ENCODE measurements at regions not wholly inside any gene's neighbourhood (a gene's known extent, or its start where the extent isn't known, plus 50 kb on each side); places are given as distances from the start of the nearest gene placed in this dataset.

DNA sequence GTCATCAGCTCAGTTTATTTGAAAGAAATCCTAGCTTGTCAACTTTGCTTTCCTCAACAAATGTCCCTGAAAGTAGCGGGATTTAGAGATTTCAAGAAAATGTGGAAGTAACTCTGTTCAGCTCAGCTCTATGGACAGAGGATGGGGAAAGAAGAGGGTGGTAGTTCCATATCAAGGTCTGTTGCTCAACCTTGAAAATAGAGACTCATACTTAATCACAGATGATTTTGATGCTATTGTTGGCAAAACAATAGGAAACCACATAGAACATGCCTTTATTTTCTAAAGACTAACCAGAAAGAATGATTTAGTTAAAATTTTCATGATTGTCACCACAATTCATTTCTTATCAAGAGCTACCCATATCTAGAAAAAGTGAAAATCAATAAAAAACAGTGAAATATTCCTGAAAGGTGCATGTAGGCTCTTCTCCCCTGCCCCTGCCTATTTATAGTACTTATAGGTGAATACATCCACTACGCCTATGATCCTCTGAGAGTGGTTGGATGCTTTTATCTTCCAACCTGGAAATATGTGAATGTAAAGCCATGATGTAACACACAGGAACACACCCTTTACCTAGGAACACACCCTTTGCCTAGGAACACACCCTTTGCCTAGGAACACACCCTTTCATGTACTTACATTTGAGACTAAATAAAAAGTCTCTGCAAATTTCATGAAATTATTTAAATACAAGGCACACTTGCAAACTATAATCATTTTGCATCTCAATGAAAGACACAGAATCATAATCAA, 65.8 kb downstream of the ETAA1 start:
- Histone ChIP-seq H3K9me3 (ENCODE audit: control insufficient read depth in 4 of 4, low read length in 3 of 4) (no peaks in the 10 kb centered on the region), H3K4me3 (ENCODE audit: low read depth in 1 of 3, low read length in 3 of 3) (no peak overlapping the region), H3K9ac (ENCODE audit: low read depth in 1 of 2, low read length in 2 of 2) (no peak overlapping the region), H3K4me1 (ENCODE audit: control insufficient read depth in 4 of 4, insufficient read depth in 4 of 4, low read length in 3 of 4) (no peaks in the 10 kb centered on the region), H3K36me3 (ENCODE audit: control insufficient read depth in 4 of 4, insufficient read depth in 3 of 4, low read depth in 1 of 4, low read length in 3 of 4) (no peaks in the 10 kb centered on the region), H3K27me3 (ENCODE audit: control insufficient read depth in 4 of 4, insufficient read depth in 4 of 4, low read length in 3 of 4) (no peaks in the 10 kb centered on the region), H3K27ac (ENCODE audit: low read depth in 1 of 2, low read length in 2 of 2) (no peak overlapping the region)
- WGBS: 90% methylated on average over 2 of the region's 2 CpGs
- no peak for DNase-seq (ENCODE audit: low spot score)
- TF ChIP-seq YY1 (IDR thresholded peaks at IDR 0.05) (no peak), FOXA2 (IDR thresholded peaks at IDR 0.05) (no peak), RAD21 (IDR thresholded peaks at IDR 0.05) (no peak), GABPA (IDR thresholded peaks at IDR 0.05 in 1 of 2, conservative IDR thresholded peaks at IDR 0.05 in 1 of 2) (no peak), TAF1 (conservative IDR thresholded peaks at IDR 0.05) (no peak), FOXA1 (IDR thresholded peaks at IDR 0.05) (no peak), SP1 (IDR thresholded peaks at IDR 0.05) (no peak), JUND (IDR thresholded peaks at IDR 0.05) (no peak), EGR1 (IDR thresholded peaks at IDR 0.05; ENCODE audit: low read depth in 2 of 2) (no peak), NR2F2 (IDR thresholded peaks at IDR 0.05) (no peak), HNF4A (conservative IDR thresholded peaks at IDR 0.05) (no peak)
- TF ChIP-seq, protein P1, sequence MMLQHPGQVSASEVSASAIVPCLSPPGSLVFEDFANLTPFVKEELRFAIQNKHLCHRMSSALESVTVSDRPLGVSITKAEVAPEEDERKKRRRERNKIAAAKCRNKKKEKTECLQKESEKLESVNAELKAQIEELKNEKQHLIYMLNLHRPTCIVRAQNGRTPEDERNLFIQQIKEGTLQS (IDR thresholded peaks at IDR 0.05): no peak
- TF ChIP-seq, protein P2, sequence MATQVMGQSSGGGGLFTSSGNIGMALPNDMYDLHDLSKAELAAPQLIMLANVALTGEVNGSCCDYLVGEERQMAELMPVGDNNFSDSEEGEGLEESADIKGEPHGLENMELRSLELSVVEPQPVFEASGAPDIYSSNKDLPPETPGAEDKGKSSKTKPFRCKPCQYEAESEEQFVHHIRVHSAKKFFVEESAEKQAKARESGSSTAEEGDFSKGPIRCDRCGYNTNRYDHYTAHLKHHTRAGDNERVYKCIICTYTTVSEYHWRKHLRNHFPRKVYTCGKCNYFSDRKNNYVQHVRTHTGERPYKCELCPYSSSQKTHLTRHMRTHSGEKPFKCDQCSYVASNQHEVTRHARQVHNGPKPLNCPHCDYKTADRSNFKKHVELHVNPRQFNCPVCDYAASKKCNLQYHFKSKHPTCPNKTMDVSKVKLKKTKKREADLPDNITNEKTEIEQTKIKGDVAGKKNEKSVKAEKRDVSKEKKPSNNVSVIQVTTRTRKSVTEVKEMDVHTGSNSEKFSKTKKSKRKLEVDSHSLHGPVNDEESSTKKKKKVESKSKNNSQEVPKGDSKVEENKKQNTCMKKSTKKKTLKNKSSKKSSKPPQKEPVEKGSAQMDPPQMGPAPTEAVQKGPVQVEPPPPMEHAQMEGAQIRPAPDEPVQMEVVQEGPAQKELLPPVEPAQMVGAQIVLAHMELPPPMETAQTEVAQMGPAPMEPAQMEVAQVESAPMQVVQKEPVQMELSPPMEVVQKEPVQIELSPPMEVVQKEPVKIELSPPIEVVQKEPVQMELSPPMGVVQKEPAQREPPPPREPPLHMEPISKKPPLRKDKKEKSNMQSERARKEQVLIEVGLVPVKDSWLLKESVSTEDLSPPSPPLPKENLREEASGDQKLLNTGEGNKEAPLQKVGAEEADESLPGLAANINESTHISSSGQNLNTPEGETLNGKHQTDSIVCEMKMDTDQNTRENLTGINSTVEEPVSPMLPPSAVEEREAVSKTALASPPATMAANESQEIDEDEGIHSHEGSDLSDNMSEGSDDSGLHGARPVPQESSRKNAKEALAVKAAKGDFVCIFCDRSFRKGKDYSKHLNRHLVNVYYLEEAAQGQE (IDR thresholded peaks at IDR 0.05): no peak
- TF ChIP-seq, protein P3, sequence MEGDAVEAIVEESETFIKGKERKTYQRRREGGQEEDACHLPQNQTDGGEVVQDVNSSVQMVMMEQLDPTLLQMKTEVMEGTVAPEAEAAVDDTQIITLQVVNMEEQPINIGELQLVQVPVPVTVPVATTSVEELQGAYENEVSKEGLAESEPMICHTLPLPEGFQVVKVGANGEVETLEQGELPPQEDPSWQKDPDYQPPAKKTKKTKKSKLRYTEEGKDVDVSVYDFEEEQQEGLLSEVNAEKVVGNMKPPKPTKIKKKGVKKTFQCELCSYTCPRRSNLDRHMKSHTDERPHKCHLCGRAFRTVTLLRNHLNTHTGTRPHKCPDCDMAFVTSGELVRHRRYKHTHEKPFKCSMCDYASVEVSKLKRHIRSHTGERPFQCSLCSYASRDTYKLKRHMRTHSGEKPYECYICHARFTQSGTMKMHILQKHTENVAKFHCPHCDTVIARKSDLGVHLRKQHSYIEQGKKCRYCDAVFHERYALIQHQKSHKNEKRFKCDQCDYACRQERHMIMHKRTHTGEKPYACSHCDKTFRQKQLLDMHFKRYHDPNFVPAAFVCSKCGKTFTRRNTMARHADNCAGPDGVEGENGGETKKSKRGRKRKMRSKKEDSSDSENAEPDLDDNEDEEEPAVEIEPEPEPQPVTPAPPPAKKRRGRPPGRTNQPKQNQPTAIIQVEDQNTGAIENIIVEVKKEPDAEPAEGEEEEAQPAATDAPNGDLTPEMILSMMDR (IDR thresholded peaks at IDR 0.05; ENCODE audit: low read depth, low read length, missing input control): no peak
- TF ChIP-seq, protein P4, sequence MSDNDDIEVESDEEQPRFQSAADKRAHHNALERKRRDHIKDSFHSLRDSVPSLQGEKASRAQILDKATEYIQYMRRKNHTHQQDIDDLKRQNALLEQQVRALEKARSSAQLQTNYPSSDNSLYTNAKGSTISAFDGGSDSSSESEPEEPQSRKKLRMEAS (IDR thresholded peaks at IDR 0.05): no peak

DNA sequence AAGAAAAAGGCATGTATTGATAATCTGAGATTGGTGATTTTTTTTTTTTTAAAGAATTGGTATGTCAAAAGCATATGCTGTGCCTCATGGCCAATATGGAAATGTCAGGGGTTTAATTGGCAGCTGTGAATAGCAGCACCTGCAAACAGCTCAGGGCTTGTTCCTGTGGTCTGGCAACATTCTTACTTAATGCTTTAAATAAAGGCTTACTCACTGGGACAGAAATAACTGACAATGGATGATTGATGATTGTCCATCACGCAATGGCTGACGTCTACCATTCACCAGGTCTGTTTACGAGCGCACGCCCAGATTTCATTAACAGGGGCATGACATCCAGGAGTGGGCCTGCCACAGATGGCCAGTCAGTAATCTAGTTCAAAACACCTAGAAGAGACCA, 66.7 kb downstream of the ETAA1 start:
- TF ChIP-seq GABPA (IDR thresholded peaks at IDR 0.05 in 1 of 2, conservative IDR thresholded peaks at IDR 0.05 in 1 of 2) (no peak), SP1 (IDR thresholded peaks at IDR 0.05) (no peak), FOXA2 (IDR thresholded peaks at IDR 0.05) (no peak), JUND (IDR thresholded peaks at IDR 0.05) (no peak), HNF4A (conservative IDR thresholded peaks at IDR 0.05) (no peak), RXRA (IDR thresholded peaks at IDR 0.05) (no peak), HNF4G (IDR thresholded peaks at IDR 0.05) (no peak), EGR1 (IDR thresholded peaks at IDR 0.05; ENCODE audit: low read depth in 2 of 2) (no peak)
- TF ChIP-seq, protein P1 (IDR thresholded peaks at IDR 0.05): no peak
- TF ChIP-seq, protein P5, sequence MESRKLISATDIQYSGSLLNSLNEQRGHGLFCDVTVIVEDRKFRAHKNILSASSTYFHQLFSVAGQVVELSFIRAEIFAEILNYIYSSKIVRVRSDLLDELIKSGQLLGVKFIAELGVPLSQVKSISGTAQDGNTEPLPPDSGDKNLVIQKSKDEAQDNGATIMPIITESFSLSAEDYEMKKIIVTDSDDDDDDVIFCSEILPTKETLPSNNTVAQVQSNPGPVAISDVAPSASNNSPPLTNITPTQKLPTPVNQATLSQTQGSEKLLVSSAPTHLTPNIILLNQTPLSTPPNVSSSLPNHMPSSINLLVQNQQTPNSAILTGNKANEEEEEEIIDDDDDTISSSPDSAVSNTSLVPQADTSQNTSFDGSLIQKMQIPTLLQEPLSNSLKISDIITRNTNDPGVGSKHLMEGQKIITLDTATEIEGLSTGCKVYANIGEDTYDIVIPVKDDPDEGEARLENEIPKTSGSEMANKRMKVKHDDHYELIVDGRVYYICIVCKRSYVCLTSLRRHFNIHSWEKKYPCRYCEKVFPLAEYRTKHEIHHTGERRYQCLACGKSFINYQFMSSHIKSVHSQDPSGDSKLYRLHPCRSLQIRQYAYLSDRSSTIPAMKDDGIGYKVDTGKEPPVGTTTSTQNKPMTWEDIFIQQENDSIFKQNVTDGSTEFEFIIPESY (IDR thresholded peaks at IDR 0.05): no peak
- TF ChIP-seq, protein P3 (IDR thresholded peaks at IDR 0.05; ENCODE audit: low read depth, low read length, missing input control): no peak
- H3K9me3 ChIP-seq (ENCODE audit: control insufficient read depth in 4 of 4, low read length in 3 of 4): no peaks in the 10 kb centered on the region
- H3K9ac ChIP-seq (ENCODE audit: low read depth in 1 of 2, low read length in 2 of 2): no peak overlapping the region
- no peaks in the 10 kb centered on the region for H3K36me3 ChIP-seq (ENCODE audit: control insufficient read depth in 4 of 4, insufficient read depth in 3 of 4, low read depth in 1 of 4, low read length in 3 of 4)
- H3K27ac ChIP-seq (ENCODE audit: low read depth in 1 of 2, low read length in 2 of 2): no peak overlapping the region
- H3K4me1 ChIP-seq (ENCODE audit: control insufficient read depth in 4 of 4, insufficient read depth in 4 of 4, low read length in 3 of 4): no peaks in the 10 kb centered on the region
- WGBS: 91% methylated on average over 5 of the region's 5 CpGs
- no peak overlapping the region for H3K4me3 ChIP-seq (ENCODE audit: low read depth in 1 of 3, low read length in 3 of 3)
- no peak for DNase-seq (ENCODE audit: low spot score)
- no peaks in the 10 kb centered on the region for H3K27me3 ChIP-seq (ENCODE audit: control insufficient read depth in 4 of 4, insufficient read depth in 4 of 4, low read length in 3 of 4)
